ENCODE measurements at regions not wholly inside any gene's neighbourhood (a gene's known extent, or its start where the extent isn't known, plus 50 kb on each side); places are given as distances from the start of the nearest gene placed in this dataset.

GRCh38 chr1:198880397-198880796, 241.6 kb downstream of the PTPRC start:
- no peak overlapping the region for H3K4me3 ChIP-seq (ENCODE audit: low read depth, low read length)
- no peak for DNase-seq (ENCODE audit: low read depth, low spot score)
- CTCF ChIA-PET, result no interaction called here
- POLR2A ChIA-PET, result interaction anchor here (0.7 kb wide), 1 partner anchor 57 kb away, joined by 3 read pairs; no protein-coding TSS in a partner anchor
- no peak for TF ChIP-seq CTCF (IDR thresholded peaks at IDR 0.05; ENCODE audit: insufficient read depth, low read length, missing control alignments)

- H3K4me3 ChIP-seq (ENCODE audit: low read depth, low read length), result no peak overlapping the region
- peak; percentile 83 for DNase-seq (ENCODE audit: low read depth, low spot score)
- ChIA-PET POLR2A (no interaction called here), CTCF (no interaction called here)
- no peak for TF ChIP-seq CTCF (IDR thresholded peaks at IDR 0.05; ENCODE audit: insufficient read depth, low read length, missing control alignments)
Measured at GRCh38 chr1:198880818-198881597, 242.2 kb downstream of the PTPRC start.

- H3K4me3 ChIP-seq (ENCODE audit: low read depth, low read length), result no peak overlapping the region
- DNase-seq (ENCODE audit: low read depth, low spot score), result no peak
- ChIA-PET CTCF (interaction anchor here (1.0 kb wide), 1 partner anchor 11 kb away, joined by 3 read pairs; no protein-coding TSS in a partner anchor), POLR2A (no interaction called here)
- TF ChIP-seq CTCF (IDR thresholded peaks at IDR 0.05; ENCODE audit: insufficient read depth, low read length, missing control alignments), result no peak
Measured at GRCh38 chr1:198883184-198883583, 244.3 kb downstream of the PTPRC start.

- DNase-seq (ENCODE audit: low read depth, low spot score), result no peak
- ChIA-PET CTCF (no interaction called here), POLR2A (no interaction called here)
- no peak overlapping the region for H3K4me3 ChIP-seq (ENCODE audit: low read depth, low read length)
- TF ChIP-seq CTCF (IDR thresholded peaks at IDR 0.05; ENCODE audit: insufficient read depth, low read length, missing control alignments), result no peak
Measured at GRCh38 chr1:198887866-198888265, 249.0 kb downstream of the PTPRC start.

DNA sequence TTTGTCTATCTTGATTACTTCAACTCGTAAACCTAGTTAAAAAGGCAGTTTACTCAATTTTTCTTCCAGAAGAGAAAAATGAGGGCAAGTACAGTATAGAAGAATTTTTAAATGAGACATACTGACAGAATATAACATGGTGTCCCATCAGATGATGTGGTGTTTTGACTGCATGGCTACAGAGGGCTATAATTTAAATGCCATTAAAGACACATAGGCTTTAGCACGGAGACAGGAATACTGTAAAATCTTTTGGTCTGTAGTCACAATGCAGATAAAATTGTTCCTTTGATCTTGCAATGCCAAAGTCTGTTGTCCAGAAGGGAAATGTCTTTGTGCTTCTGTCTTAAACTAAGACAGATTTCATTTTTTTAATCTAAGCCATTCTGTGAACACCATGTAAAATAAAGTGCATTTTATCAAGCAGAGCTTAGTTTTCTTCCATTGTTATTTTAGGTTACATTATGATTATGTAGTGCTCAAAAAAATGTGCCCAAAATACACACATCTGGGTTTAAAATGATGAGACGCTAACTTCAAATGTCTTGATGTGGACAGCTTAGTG, 249.6 kb downstream of the PTPRC start:
- CTCF ChIA-PET, result no interaction called here

More for the DNA sequence above, 249.6 kb downstream of the PTPRC start:
- H3K4me3 ChIP-seq (ENCODE audit: low read depth, low read length), result no peak overlapping the region
- no peak for DNase-seq (ENCODE audit: low read depth, low spot score)
- POLR2A ChIA-PET, result no interaction called here
- TF ChIP-seq CTCF (IDR thresholded peaks at IDR 0.05; ENCODE audit: insufficient read depth, low read length, missing control alignments), result no peak

Data from AG04449 (cell line).